Loucy (cell line): ENCODE measurements at regions not wholly inside any gene's neighbourhood (a gene's known extent, or its start where the extent isn't known, plus 50 kb on each side); places are given as distances from the start of the nearest gene placed in this dataset.

Experiments
- H2AFZ ChIP-seq: fragments of 200-600 bp; sonication (generic); 2 replicates; pipeline ENCODE4 v1.6.0; 2016; ENCODE audit warnings: antibody characterized with exemption, mild to moderate bottlenecking, low read length, moderate library complexity
- H3F3A ChIP-seq: fragments of 200-600 bp; 2 replicates; pipeline ENCODE4 v1.6.0; 2016; ENCODE audit warnings: antibody characterized with exemption, low read depth, mild to moderate bottlenecking
- H3K27me3 ChIP-seq: fragments of 200-600 bp; sonication (generic); 2 replicates; pipeline ENCODE4 v1.6.1; 2014; ENCODE audit warnings: low read length, mild to moderate bottlenecking; ENCODE audit not compliant: insufficient read depth, poor library complexity, severe bottlenecking
- H3K36me3 ChIP-seq: fragments of 200-600 bp; sonication (generic); 2 replicates; pipeline ENCODE4 v1.6.1; 2016; ENCODE audit warnings: low read length; ENCODE audit not compliant: insufficient read depth
- H3K4me1 ChIP-seq: fragments of 200-600 bp; sonication (generic); 2 replicates; pipeline ENCODE4 v1.5.1; 2014; ENCODE audit warnings: low read length, mild to moderate bottlenecking; ENCODE audit not compliant: insufficient read depth, poor library complexity, severe bottlenecking
- H3K4me2 ChIP-seq: fragments of 200-600 bp; sonication (generic); 2 replicates; pipeline ENCODE4 v1.6.0; 2014; ENCODE audit warnings: antibody characterized with exemption, low read length, low read depth, mild to moderate bottlenecking; ENCODE audit not compliant: poor library complexity, severe bottlenecking
- H3K4me3 ChIP-seq: fragments of 200-600 bp; sonication (generic); 2 replicates; pipeline ENCODE4 v1.5.1; 2014; ENCODE audit warnings: low read length, mild to moderate bottlenecking, mixed read lengths; ENCODE audit not compliant: poor library complexity, severe bottlenecking
- H3K79me2 ChIP-seq: fragments of 200-600 bp; sonication (generic); 2 replicates; pipeline ENCODE4 v1.6.1; 2014; ENCODE audit warnings: low read length; ENCODE audit not compliant: insufficient read depth
- H3K9ac ChIP-seq: fragments of 200-600 bp; sonication (generic); 2 replicates; pipeline ENCODE4 v1.6.0; 2014; ENCODE audit warnings: mild to moderate bottlenecking, low read depth, low read length, moderate library complexity; ENCODE audit not compliant: poor library complexity, severe bottlenecking
- H3K9me2 ChIP-seq: fragments of 200-600 bp; sonication (generic); replicated peaks from 2 replicates; pipeline ENCODE4 v1.6.1; 2016; ENCODE audit warnings: low read depth, low read length, mixed read lengths
- H3K9me3 ChIP-seq: fragments of 200-600 bp; sonication (generic); 2 replicates; pipeline ENCODE4 v1.6.1; 2014; ENCODE audit warnings: mild to moderate bottlenecking, antibody characterized with exemption, low read length, low read depth; ENCODE audit not compliant: insufficient read depth
- H4K20me1 ChIP-seq: fragments of 200-600 bp; sonication (generic); 2 replicates; pipeline ENCODE4 v1.6.0; 2014; ENCODE audit warnings: antibody characterized with exemption, low read length, mild to moderate bottlenecking; ENCODE audit not compliant: insufficient read depth, poor library complexity, severe bottlenecking
- EZH2phosphoT487 ChIP-seq: fragments of 200-600 bp; IDR thresholded peaks from 2 replicates; pipeline ENCODE4 v1.6.1; 2018; ENCODE audit warnings: antibody characterized with exemption, mild to moderate bottlenecking, moderate library complexity, borderline replicate concordance
- TF ChIP-seq, protein P1 (sequence below): fragments of 200-600 bp; sonication (generic); conservative IDR thresholded peaks from 2 replicates; pipeline ENCODE4 v1.5.1; 2014; ENCODE audit warnings: mild to moderate bottlenecking, antibody characterized with exemption, low read length

DNA sequence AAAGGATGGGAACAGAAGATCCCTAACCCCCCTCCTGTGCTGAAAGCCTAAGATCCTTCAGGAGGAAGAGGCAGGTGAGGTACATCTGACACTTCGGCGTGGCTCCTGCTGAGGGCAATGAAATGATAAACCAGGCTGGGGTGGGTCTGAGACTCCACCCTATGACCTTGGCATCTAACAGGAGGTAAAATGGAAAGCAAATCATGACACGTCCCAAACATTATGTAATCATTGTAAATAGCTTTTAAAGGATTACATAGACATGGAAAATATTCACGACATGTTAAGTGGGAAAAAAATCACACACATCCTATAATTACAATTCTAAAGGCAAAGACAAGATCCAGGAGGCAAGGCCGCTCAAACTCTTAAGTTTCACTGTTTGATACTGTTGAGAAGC, 70.5 kb downstream of the LINC01488 start:
- Histone ChIP-seq H3K9ac (no peak overlapping the region), H3K9me3 (peaks cover 15% of the 10 kb centered on the region; the same call in 1 of the 2 replicates), H2AFZ (no peak overlapping the region), H4K20me1 (no peaks in the 10 kb centered on the region), H3K4me2 (no peak overlapping the region), H3K79me2 (no peaks in the 10 kb centered on the region), H3K27me3 (no peaks in the 10 kb centered on the region), H3F3A (no peaks in the 10 kb centered on the region), H3K9me2 (no peaks in the 10 kb centered on the region), H3K4me1 (no peaks in the 10 kb centered on the region), H3K4me3 (no peak overlapping the region), H3K36me3 (no peaks in the 10 kb centered on the region)
- TF ChIP-seq, protein P1, sequence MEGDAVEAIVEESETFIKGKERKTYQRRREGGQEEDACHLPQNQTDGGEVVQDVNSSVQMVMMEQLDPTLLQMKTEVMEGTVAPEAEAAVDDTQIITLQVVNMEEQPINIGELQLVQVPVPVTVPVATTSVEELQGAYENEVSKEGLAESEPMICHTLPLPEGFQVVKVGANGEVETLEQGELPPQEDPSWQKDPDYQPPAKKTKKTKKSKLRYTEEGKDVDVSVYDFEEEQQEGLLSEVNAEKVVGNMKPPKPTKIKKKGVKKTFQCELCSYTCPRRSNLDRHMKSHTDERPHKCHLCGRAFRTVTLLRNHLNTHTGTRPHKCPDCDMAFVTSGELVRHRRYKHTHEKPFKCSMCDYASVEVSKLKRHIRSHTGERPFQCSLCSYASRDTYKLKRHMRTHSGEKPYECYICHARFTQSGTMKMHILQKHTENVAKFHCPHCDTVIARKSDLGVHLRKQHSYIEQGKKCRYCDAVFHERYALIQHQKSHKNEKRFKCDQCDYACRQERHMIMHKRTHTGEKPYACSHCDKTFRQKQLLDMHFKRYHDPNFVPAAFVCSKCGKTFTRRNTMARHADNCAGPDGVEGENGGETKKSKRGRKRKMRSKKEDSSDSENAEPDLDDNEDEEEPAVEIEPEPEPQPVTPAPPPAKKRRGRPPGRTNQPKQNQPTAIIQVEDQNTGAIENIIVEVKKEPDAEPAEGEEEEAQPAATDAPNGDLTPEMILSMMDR: no peak
- no peak for TF ChIP-seq EZH2phosphoT487

GRCh38 chr11:69552951-69553350, 71.5 kb downstream of the LINC01488 start:
- H3K9me3 ChIP-seq: peaks cover 15% of the 10 kb centered on the region; the same call in 1 of the 2 replicates
- H3F3A ChIP-seq: no peaks in the 10 kb centered on the region
- TF ChIP-seq, protein P1: no peak
- TF ChIP-seq EZH2phosphoT487: no peak
- H2AFZ ChIP-seq: no peak overlapping the region
- H3K9me2 ChIP-seq: no peaks in the 10 kb centered on the region
- H3K4me1 ChIP-seq: no peaks in the 10 kb centered on the region
- H3K36me3 ChIP-seq: no peaks in the 10 kb centered on the region
- no peaks in the 10 kb centered on the region for H3K79me2 ChIP-seq
- no peaks in the 10 kb centered on the region for H3K27me3 ChIP-seq
- H4K20me1 ChIP-seq: no peaks in the 10 kb centered on the region
- H3K9ac ChIP-seq: no peak overlapping the region
- H3K4me3 ChIP-seq: no peak overlapping the region
- H3K4me2 ChIP-seq: no peak overlapping the region

DNA sequence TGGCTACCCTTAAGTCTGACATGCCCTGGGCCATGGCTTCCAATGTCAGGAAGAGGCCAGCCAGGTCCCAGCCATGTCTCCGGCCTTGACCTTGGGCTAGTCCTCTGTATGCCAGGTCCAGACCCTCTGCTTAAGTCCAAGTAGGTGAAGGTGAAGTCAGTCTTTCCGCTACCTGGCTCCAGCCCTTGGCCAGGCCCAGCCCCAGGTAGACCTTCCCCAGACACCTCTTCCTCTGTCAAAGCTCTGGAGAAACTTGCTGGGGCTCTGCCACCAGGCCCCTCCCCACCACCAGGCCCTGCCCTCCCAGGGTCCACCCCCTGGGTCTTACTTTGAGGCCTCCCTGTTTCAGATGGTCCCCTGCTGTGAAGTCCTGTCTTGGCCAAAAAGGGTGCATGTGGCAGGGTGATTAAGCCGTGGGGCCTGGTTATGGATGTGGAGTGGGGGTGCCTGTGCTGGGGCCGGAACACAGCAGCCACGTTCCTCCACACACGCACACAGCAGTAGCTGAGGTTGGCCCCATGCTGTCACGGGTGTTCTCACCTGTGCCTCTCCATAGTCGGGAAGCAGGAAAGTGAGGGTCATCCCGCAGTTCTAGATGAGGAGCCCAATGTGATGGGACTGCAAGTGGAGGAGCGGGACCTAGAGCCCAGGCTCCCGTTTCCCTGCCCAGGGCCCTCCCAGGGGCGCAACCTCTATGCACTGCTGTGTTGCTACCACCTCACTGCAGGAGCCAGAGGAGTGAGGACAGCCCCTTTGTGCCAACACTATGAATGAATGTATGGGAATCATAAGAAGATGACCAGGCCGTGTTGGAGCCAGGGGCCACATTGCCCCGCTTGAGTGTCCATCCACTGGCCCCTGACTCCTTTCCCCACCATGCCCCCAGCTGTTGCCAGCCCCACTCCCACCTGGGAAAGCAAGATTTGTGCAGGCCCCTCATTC, 72.2 kb downstream of the LINC01488 start:
- Histone ChIP-seq H4K20me1 (no peaks in the 10 kb centered on the region), H3K36me3 (no peaks in the 10 kb centered on the region), H3K9ac (no peak overlapping the region), H3F3A (no peaks in the 10 kb centered on the region), H3K9me2 (no peaks in the 10 kb centered on the region), H3K9me3 (peaks cover 15% of the 10 kb centered on the region; the same call in 1 of the 2 replicates), H3K27me3 (no peaks in the 10 kb centered on the region), H3K4me1 (peaks cover 1% of the 10 kb centered on the region), H2AFZ (no peak overlapping the region), H3K4me3 (no peak overlapping the region), H3K79me2 (no peaks in the 10 kb centered on the region), H3K4me2 (no peak overlapping the region)
- TF ChIP-seq EZH2phosphoT487: no peak
- TF ChIP-seq, protein P1: no peak
